PC-3 (cell line): ENCODE measurements at regions not wholly inside any gene's neighbourhood (a gene's known extent, or its start where the extent isn't known, plus 50 kb on each side); places are given as distances from the start of the nearest gene placed in this dataset.

Source experiments
- EZH2 ChIP-seq: fragments of 300-600 bp; sonication (generic); IDR thresholded peaks from one replicate; pipeline ENCODE4 v1.6.1; 2017; ENCODE audit warnings: antibody characterized with exemption, mild to moderate bottlenecking, low read length; ENCODE audit not compliant: unreplicated experiment
- TF ChIP-seq, protein P1 (sequence below): fragments of 300-600 bp; sonication (generic); conservative IDR thresholded peaks from 2 replicates; pipeline ENCODE4 v1.5.1; 2017; ENCODE audit warnings: antibody characterized with exemption, low read depth, mild to moderate bottlenecking, low read length

DNA sequence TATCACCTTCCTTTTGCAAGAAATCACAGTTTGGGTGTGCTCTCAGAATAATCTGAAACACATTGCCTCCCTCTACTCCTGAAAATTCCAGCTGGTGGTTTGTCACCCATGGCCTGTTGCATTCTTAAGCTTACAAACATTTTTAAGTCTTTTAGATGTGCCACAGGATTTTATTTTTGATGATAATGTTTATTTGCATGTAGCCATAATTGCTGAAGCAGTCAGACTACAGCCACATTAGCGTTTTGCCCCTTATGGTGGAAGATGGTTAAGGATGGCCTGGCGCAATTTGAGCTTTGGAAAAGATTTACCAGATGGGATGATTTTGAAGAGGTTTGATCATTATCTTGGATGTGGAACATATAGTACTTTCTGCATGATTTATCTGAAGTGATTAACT, 439.5 kb downstream of the MEIS1 start:
- TF ChIP-seq, protein P1, sequence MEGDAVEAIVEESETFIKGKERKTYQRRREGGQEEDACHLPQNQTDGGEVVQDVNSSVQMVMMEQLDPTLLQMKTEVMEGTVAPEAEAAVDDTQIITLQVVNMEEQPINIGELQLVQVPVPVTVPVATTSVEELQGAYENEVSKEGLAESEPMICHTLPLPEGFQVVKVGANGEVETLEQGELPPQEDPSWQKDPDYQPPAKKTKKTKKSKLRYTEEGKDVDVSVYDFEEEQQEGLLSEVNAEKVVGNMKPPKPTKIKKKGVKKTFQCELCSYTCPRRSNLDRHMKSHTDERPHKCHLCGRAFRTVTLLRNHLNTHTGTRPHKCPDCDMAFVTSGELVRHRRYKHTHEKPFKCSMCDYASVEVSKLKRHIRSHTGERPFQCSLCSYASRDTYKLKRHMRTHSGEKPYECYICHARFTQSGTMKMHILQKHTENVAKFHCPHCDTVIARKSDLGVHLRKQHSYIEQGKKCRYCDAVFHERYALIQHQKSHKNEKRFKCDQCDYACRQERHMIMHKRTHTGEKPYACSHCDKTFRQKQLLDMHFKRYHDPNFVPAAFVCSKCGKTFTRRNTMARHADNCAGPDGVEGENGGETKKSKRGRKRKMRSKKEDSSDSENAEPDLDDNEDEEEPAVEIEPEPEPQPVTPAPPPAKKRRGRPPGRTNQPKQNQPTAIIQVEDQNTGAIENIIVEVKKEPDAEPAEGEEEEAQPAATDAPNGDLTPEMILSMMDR: no peak
- no peak for TF ChIP-seq EZH2
